MCF 10A (cell line): ENCODE measurements at regions not wholly inside any gene's neighbourhood (a gene's known extent, or its start where the extent isn't known, plus 50 kb on each side); places are given as distances from the start of the nearest gene placed in this dataset.
A peak's percentile ranks its signal among the peaks of the same experiment; 100 is the strongest.

Experiments
- BruUV-seq: library from RNA; stranded (reverse); fragments of 400-500 nt; replicated peaks from 2 replicates; lab custom pipeline; 2021; lab: Mats Ljungman, UMichigan
- CTCF ChIA-PET: fragments of 300-600 bp; sonication (Branson Sonifier 250); formaldehyde crosslinking; extraction: SDS; loops from one replicate; lab custom pipeline; 2021; ENCODE audit warnings: antibody characterized with exemption, inconsistent platforms; lab: Yijun Ruan, JAX
- POLR2A ChIA-PET: fragments of 300-600, 350-650 bp; sonication (Branson Sonifier 250); formaldehyde crosslinking; extraction: SDS; loops from one replicate; lab custom pipeline; 2020; ENCODE audit warnings: antibody characterized with exemption, inconsistent platforms; lab: Yijun Ruan, JAX
- DNase-seq: peaks from one replicate; pipeline ENCODE4 v3.0.0-alpha.2; 2018; ENCODE audit not compliant: unreplicated experiment
- H3K27ac Mint-ChIP-seq: one replicate; pipeline ENCODE4 v1.8.0; 2022; ENCODE audit warnings: mild to moderate bottlenecking, low read depth, mixed read lengths; ENCODE audit not compliant: unreplicated experiment
- H3K27me3 Mint-ChIP-seq: one replicate; pipeline ENCODE4 v1.8.0; 2022; ENCODE audit warnings: mixed read lengths; ENCODE audit not compliant: insufficient read depth, unreplicated experiment
- H3K36me3 Mint-ChIP-seq: one replicate; pipeline ENCODE4 v1.8.0; 2022; ENCODE audit warnings: mild to moderate bottlenecking, moderate library complexity, mixed read lengths; ENCODE audit not compliant: insufficient read depth, unreplicated experiment
- H3K4me1 Mint-ChIP-seq: one replicate; pipeline ENCODE4 v1.8.0; 2022; ENCODE audit warnings: mixed read lengths; ENCODE audit not compliant: insufficient read depth, unreplicated experiment
- H3K4me3 Mint-ChIP-seq: one replicate; pipeline ENCODE4 v1.8.0; 2022; ENCODE audit warnings: mild to moderate bottlenecking, moderate library complexity, mixed read lengths; ENCODE audit not compliant: unreplicated experiment
- H3K9me3 Mint-ChIP-seq: one replicate; pipeline ENCODE4 v1.8.0; 2022; ENCODE audit warnings: mixed read lengths; ENCODE audit not compliant: unreplicated experiment
- CTCF ChIP-seq: fragments of 200-600 bp; IDR thresholded peaks from one replicate; pipeline ENCODE4 v1.8.0; 2022; ENCODE audit warnings: antibody characterized with exemption, mild to moderate bottlenecking; ENCODE audit not compliant: unreplicated experiment
- intact Hi-C: fragments of 100-400 bp; cut with micrococcal nuclease; formaldehyde crosslinking; loops from 2 replicates; pipeline ENCODE4 v1.14.1; 2022

GRCh38 chr16:66194866-66195265, 171.6 kb upstream of the CDH5 start:
- Mint-ChIP-seq H3K4me1 (no peaks in the 10 kb centered on the region), H3K27me3 (no peaks in the 10 kb centered on the region), H3K27ac (no peak overlapping the region), H3K36me3 (no peaks in the 10 kb centered on the region), H3K4me3 (no peak overlapping the region), H3K9me3 (peaks cover 20% of the 10 kb centered on the region)
- CTCF ChIA-PET, result interaction anchor here (0.6 to 0.7 kb wide), 2 partner anchors 31 to 76 kb away, joined by 3 to 4 read pairs; no protein-coding TSS in a partner anchor
- POLR2A ChIA-PET, result no interaction called here
- no TSS peak for BruUV-seq
- no peak for TF ChIP-seq CTCF
- DNase-seq, result no peak
- intact Hi-C loops, result no loop called here

- Mint-ChIP-seq H3K27ac (no peak overlapping the region), H3K36me3 (no peaks in the 10 kb centered on the region), H3K4me1 (no peaks in the 10 kb centered on the region), H3K9me3 (peaks cover 20% of the 10 kb centered on the region), H3K27me3 (no peaks in the 10 kb centered on the region), H3K4me3 (no peak overlapping the region)
- POLR2A ChIA-PET, result no interaction called here
- no TSS peak for BruUV-seq
- TF ChIP-seq CTCF, result no peak
- CTCF ChIA-PET, result no interaction called here
- intact Hi-C loops, result no loop called here
- no peak for DNase-seq
Measured at GRCh38 chr16:66193543-66194229, 172.8 kb upstream of the CDH5 start.

- H3K36me3 Mint-ChIP-seq, result no peaks in the 10 kb centered on the region
- no peak overlapping the region for H3K27ac Mint-ChIP-seq
- peaks cover 20% of the 10 kb centered on the region for H3K9me3 Mint-ChIP-seq
- no peak for TF ChIP-seq CTCF
- H3K4me3 Mint-ChIP-seq, result no peak overlapping the region
- no peaks in the 10 kb centered on the region for H3K4me1 Mint-ChIP-seq
- H3K27me3 Mint-ChIP-seq, result no peaks in the 10 kb centered on the region
- intact Hi-C loops, result no loop called here
- CTCF ChIA-PET, result interaction anchor here (0.7 kb wide), 2 partner anchors 81 to 1072 kb away, joined by 3 read pairs; no protein-coding TSS in a partner anchor
- POLR2A ChIA-PET, result interaction anchor here (0.7 kb wide), 1 partner anchor 1127 kb away, joined by 3 read pairs; no protein-coding TSS in a partner anchor
- BruUV-seq, result no TSS peak
- DNase-seq, result no peak
Measured at GRCh38 chr16:66190411-66190810, 176.1 kb upstream of the CDH5 start.

- Mint-ChIP-seq H3K4me1 (no peaks in the 10 kb centered on the region), H3K27ac (no peak overlapping the region), H3K36me3 (no peaks in the 10 kb centered on the region), H3K4me3 (no peak overlapping the region), H3K27me3 (no peaks in the 10 kb centered on the region), H3K9me3 (peaks cover 20% of the 10 kb centered on the region)
- no peak for TF ChIP-seq CTCF
- CTCF ChIA-PET, result interaction anchor here (0.7 kb wide), 1 partner anchor 81 kb away, joined by 3 read pairs; no protein-coding TSS in a partner anchor
- DNase-seq, result peak; percentile 89
- intact Hi-C loops, result no loop called here
- BruUV-seq, result no TSS peak
- POLR2A ChIA-PET, result interaction anchor here (0.7 kb wide), 1 partner anchor 1127 kb away, joined by 3 read pairs; no protein-coding TSS in a partner anchor
Measured at GRCh38 chr16:66189951-66190350, 176.5 kb upstream of the CDH5 start.
